ENCODE measurements at regions not wholly inside any gene's neighbourhood (a gene's known extent, or its start where the extent isn't known, plus 50 kb on each side); places are given as distances from the start of the nearest gene placed in this dataset.

GRCh38 chr12:91937009-91937408 lies 208.6 kb downstream of the BTG1 start:
- no peaks in the 10 kb centered on the region for H3K36me3 Mint-ChIP-seq (ENCODE audit: low read depth)
- no peaks in the 10 kb centered on the region for H3K4me1 Mint-ChIP-seq
- no peak for DNase-seq
- H3K27me3 Mint-ChIP-seq = no peaks in the 10 kb centered on the region
- POLR2A ChIA-PET = no interaction called here
- H3K4me3 Mint-ChIP-seq = no peak overlapping the region
- peaks cover 4% of the 10 kb centered on the region for H3K9me3 Mint-ChIP-seq
- CTCF ChIA-PET = no interaction called here
- no peak overlapping the region for H3K27ac Mint-ChIP-seq

GRCh38 chr12:91935296-91935695 lies 210.3 kb downstream of the BTG1 start:
- no peak for DNase-seq
- Mint-ChIP-seq H3K27me3 (no peaks in the 10 kb centered on the region), H3K9me3 (peaks cover 6% of the 10 kb centered on the region), H3K4me3 (no peak overlapping the region), H3K36me3 (ENCODE audit: low read depth) (no peaks in the 10 kb centered on the region), H3K4me1 (no peaks in the 10 kb centered on the region), H3K27ac (no peak overlapping the region)
- CTCF ChIA-PET = no interaction called here
- POLR2A ChIA-PET = no interaction called here

GRCh38 chr12:91931111-91931510 lies 214.5 kb downstream of the BTG1 start:
- no peaks in the 10 kb centered on the region for H3K36me3 Mint-ChIP-seq (ENCODE audit: low read depth)
- no peak overlapping the region for H3K27ac Mint-ChIP-seq
- peaks cover 2% of the 10 kb centered on the region for H3K9me3 Mint-ChIP-seq
- POLR2A ChIA-PET = no interaction called here
- CTCF ChIA-PET = interaction anchor here (0.8 to 2.0 kb wide), 5 partner anchors 11 to 32 kb away, joined by 3 to 4 read pairs (median 3); no protein-coding TSS in a partner anchor
- H3K4me1 Mint-ChIP-seq = no peaks in the 10 kb centered on the region
- DNase-seq = no peak
- H3K4me3 Mint-ChIP-seq = no peak overlapping the region
- no peaks in the 10 kb centered on the region for H3K27me3 Mint-ChIP-seq

GRCh38 chr12:91928501-91928900 lies 217.1 kb downstream of the BTG1 start:
- CTCF ChIA-PET = interaction anchor here (0.6 kb wide), 1 partner anchor 109 kb away, joined by 3 read pairs; no protein-coding TSS in a partner anchor
- no peaks in the 10 kb centered on the region for H3K4me1 Mint-ChIP-seq
- H3K9me3 Mint-ChIP-seq = peaks cover 5% of the 10 kb centered on the region
- no peaks in the 10 kb centered on the region for H3K36me3 Mint-ChIP-seq (ENCODE audit: low read depth)
- H3K27ac Mint-ChIP-seq = no peak overlapping the region
- no peaks in the 10 kb centered on the region for H3K27me3 Mint-ChIP-seq
- no peak for DNase-seq
- POLR2A ChIA-PET = no interaction called here
- H3K4me3 Mint-ChIP-seq = no peak overlapping the region

GRCh38 chr12:91926848-91927247 lies 218.8 kb downstream of the BTG1 start:
- POLR2A ChIA-PET = no interaction called here
- CTCF ChIA-PET = interaction anchor here (0.8 to 0.9 kb wide), 2 partner anchors 21 to 79 kb away, joined by 3 read pairs; no protein-coding TSS in a partner anchor
- no peak for DNase-seq

GRCh38 chr12:91924827-91925226 lies 220.8 kb downstream of the BTG1 start:
- Mint-ChIP-seq H3K27me3 (no peaks in the 10 kb centered on the region), H3K4me3 (no peak overlapping the region), H3K36me3 (ENCODE audit: low read depth) (no peaks in the 10 kb centered on the region), H3K9me3 (peaks cover 15% of the 10 kb centered on the region), H3K27ac (no peak overlapping the region), H3K4me1 (peaks cover 3% of the 10 kb centered on the region)
- DNase-seq = no peak
- POLR2A ChIA-PET = no interaction called here
- CTCF ChIA-PET = interaction anchor here (1.3 kb wide), 1 partner anchor 12 kb away, joined by 3 read pairs; no protein-coding TSS in a partner anchor

More at GRCh38 chr12:91926848-91927247, 218.8 kb downstream of the BTG1 start:
- H3K4me1 Mint-ChIP-seq = no peaks in the 10 kb centered on the region
- no peak overlapping the region for H3K27ac Mint-ChIP-seq
- H3K27me3 Mint-ChIP-seq = no peaks in the 10 kb centered on the region
- H3K9me3 Mint-ChIP-seq = peaks cover 13% of the 10 kb centered on the region
- no peak overlapping the region for H3K4me3 Mint-ChIP-seq
- H3K36me3 Mint-ChIP-seq (ENCODE audit: low read depth) = no peaks in the 10 kb centered on the region

GRCh38 chr12:91923864-91924263 lies 221.8 kb downstream of the BTG1 start:
- Mint-ChIP-seq H3K4me1 (peaks cover 3% of the 10 kb centered on the region), H3K9me3 (peaks cover 15% of the 10 kb centered on the region), H3K36me3 (ENCODE audit: low read depth) (no peaks in the 10 kb centered on the region), H3K4me3 (no peak overlapping the region), H3K27ac (no peak overlapping the region), H3K27me3 (no peaks in the 10 kb centered on the region)
- ChIA-PET POLR2A (no interaction called here), CTCF (no interaction called here)
- DNase-seq = no peak

GRCh38 chr12:91922674-91923073 lies 223.0 kb downstream of the BTG1 start:
- ChIA-PET CTCF (interaction anchor here (1.5 kb wide), 1 partner anchor 44 kb away, joined by 3 read pairs; no protein-coding TSS in a partner anchor), POLR2A (no interaction called here)
- H3K36me3 Mint-ChIP-seq (ENCODE audit: low read depth) = no peaks in the 10 kb centered on the region
- no peak overlapping the region for H3K27ac Mint-ChIP-seq
- H3K9me3 Mint-ChIP-seq = peaks cover 15% of the 10 kb centered on the region
- peaks cover 3% of the 10 kb centered on the region for H3K4me1 Mint-ChIP-seq
- no peaks in the 10 kb centered on the region for H3K27me3 Mint-ChIP-seq
- no peak for DNase-seq
- H3K4me3 Mint-ChIP-seq = no peak overlapping the region

- POLR2A ChIA-PET = no interaction called here
- Mint-ChIP-seq H3K4me1 (peaks cover 3% of the 10 kb centered on the region), H3K9me3 (peaks cover 15% of the 10 kb centered on the region), H3K27me3 (no peaks in the 10 kb centered on the region), H3K27ac (no peak overlapping the region), H3K36me3 (ENCODE audit: low read depth) (no peaks in the 10 kb centered on the region), H3K4me3 (no peak overlapping the region)
- DNase-seq = no peak
- CTCF ChIA-PET = interaction anchor here (1.1 to 1.5 kb wide), 2 partner anchors 38 to 43 kb away, joined by 3 read pairs; no protein-coding TSS in a partner anchor
These were observed 223.5 kb downstream of the BTG1 start for GRCh38 chr12:91922139-91922538.

GRCh38 chr12:91921555-91921954 lies 224.1 kb downstream of the BTG1 start:
- peaks cover 17% of the 10 kb centered on the region for H3K9me3 Mint-ChIP-seq

GRCh38 chr12:91920741-91921140 lies 224.9 kb downstream of the BTG1 start:
- Mint-ChIP-seq H3K9me3 (peaks cover 21% of the 10 kb centered on the region), H3K4me1 (peaks cover 3% of the 10 kb centered on the region), H3K4me3 (no peak overlapping the region), H3K27ac (no peak overlapping the region), H3K27me3 (no peaks in the 10 kb centered on the region), H3K36me3 (ENCODE audit: low read depth) (no peaks in the 10 kb centered on the region)
- ChIA-PET CTCF (interaction anchor here (1.3 kb wide), 1 partner anchor 10 kb away, joined by 3 read pairs; no protein-coding TSS in a partner anchor), POLR2A (no interaction called here)
- DNase-seq = no peak

More at GRCh38 chr12:91921555-91921954, 224.1 kb downstream of the BTG1 start:
- Mint-ChIP-seq H3K4me3 (no peak overlapping the region), H3K27ac (no peak overlapping the region), H3K27me3 (no peaks in the 10 kb centered on the region), H3K4me1 (peaks cover 3% of the 10 kb centered on the region), H3K36me3 (ENCODE audit: low read depth) (no peaks in the 10 kb centered on the region)
- DNase-seq = no peak
- ChIA-PET CTCF (interaction anchor here (1.1 kb wide), 1 partner anchor 38 kb away, joined by 3 read pairs; no protein-coding TSS in a partner anchor), POLR2A (no interaction called here)

- no peaks in the 10 kb centered on the region for H3K36me3 Mint-ChIP-seq (ENCODE audit: low read depth)
These were observed 225.4 kb downstream of the BTG1 start for GRCh38 chr12:91920276-91920675.

GRCh38 chr12:91918431-91918830 lies 227.2 kb downstream of the BTG1 start:
- CTCF ChIA-PET = no interaction called here

More at GRCh38 chr12:91920276-91920675, 225.4 kb downstream of the BTG1 start:
- ChIA-PET CTCF (interaction anchor here (0.5 to 1.3 kb wide), 2 partner anchors 11 to 29 kb away, joined by 3 read pairs; no protein-coding TSS in a partner anchor), POLR2A (no interaction called here)
- H3K9me3 Mint-ChIP-seq = peaks cover 21% of the 10 kb centered on the region
- no peak overlapping the region for H3K27ac Mint-ChIP-seq
- H3K4me3 Mint-ChIP-seq = no peak overlapping the region
- no peak for DNase-seq
- no peaks in the 10 kb centered on the region for H3K27me3 Mint-ChIP-seq
- H3K4me1 Mint-ChIP-seq = peaks cover 3% of the 10 kb centered on the region

GRCh38 chr12:91914701-91915100 lies 230.9 kb downstream of the BTG1 start:
- Mint-ChIP-seq H3K27ac (no peak overlapping the region), H3K4me1 (no peaks in the 10 kb centered on the region), H3K9me3 (peaks cover 6% of the 10 kb centered on the region), H3K27me3 (no peaks in the 10 kb centered on the region), H3K36me3 (ENCODE audit: low read depth) (no peaks in the 10 kb centered on the region), H3K4me3 (no peak overlapping the region)
- ChIA-PET POLR2A (no interaction called here), CTCF (interaction anchor here (0.7 to 1.1 kb wide), 2 partner anchors 12 to 65 kb away, joined by 3 read pairs; no protein-coding TSS in a partner anchor)
- DNase-seq = no peak

More at GRCh38 chr12:91918431-91918830, 227.2 kb downstream of the BTG1 start:
- Mint-ChIP-seq H3K9me3 (peaks cover 16% of the 10 kb centered on the region), H3K36me3 (ENCODE audit: low read depth) (no peaks in the 10 kb centered on the region), H3K4me3 (no peak overlapping the region), H3K4me1 (peaks cover 3% of the 10 kb centered on the region), H3K27me3 (no peaks in the 10 kb centered on the region), H3K27ac (no peak overlapping the region)
- POLR2A ChIA-PET = no interaction called here
- no peak for DNase-seq

All from activated CD4-positive, alpha-beta T cell treated with anti-CD3 and anti-CD28 coated beads, Interleukin-2, amount 10 ng/mL, durations not matched to agents 7 days and 5 days (primary cell).